DND-41 (cell line): ENCODE measurements at regions not wholly inside any gene's neighbourhood (a gene's known extent, or its start where the extent isn't known, plus 50 kb on each side); places are given as distances from the start of the nearest gene placed in this dataset.

ENCODE experiments used
- ATAC-seq: fragments of 200-7000 bp; cut with Tn5 transposase; 3 replicates; pipeline ENCODE4 v1.9.1; 2021; ENCODE audit warnings: low read depth; ENCODE audit not compliant: insufficient read depth
- DNase-seq: peaks from one replicate; pipeline ENCODE4 v3.0.0-alpha.2; 2020
- H2AFZ ChIP-seq: 2 replicates; pipeline ENCODE4 v1.6.0; 2012; ENCODE audit warnings: low read depth, low read length
- H3K27ac ChIP-seq: 2 replicates; pipeline ENCODE4 v1.5.1; 2012; ENCODE audit warnings: low read length, inconsistent platforms
- H3K27me3 ChIP-seq: fragments of 200-600 bp; sonication (generic); 2 replicates; pipeline ENCODE4 v1.6.0; 2012; ENCODE audit warnings: low read length, mild to moderate bottlenecking, inconsistent platforms; ENCODE audit not compliant: insufficient read depth, poor library complexity
- H3K36me3 ChIP-seq: 2 replicates; pipeline ENCODE4 v1.5.1; 2012; ENCODE audit warnings: low read length, inconsistent platforms; ENCODE audit not compliant: insufficient read depth
- H3K4me1 ChIP-seq: 2 replicates; pipeline ENCODE4 v1.5.1; 2012; ENCODE audit warnings: mild to moderate bottlenecking, low read length; ENCODE audit not compliant: insufficient read depth
- H3K4me2 ChIP-seq: 2 replicates; pipeline ENCODE4 v1.6.0; 2012; ENCODE audit warnings: mild to moderate bottlenecking, moderate library complexity, low read length, inconsistent platforms; ENCODE audit not compliant: insufficient read depth
- H3K4me3 ChIP-seq, 2 experiments: fragments of 200-600 bp in 1 of 2; shearing (Covaris generic) in 1 of 2; 2 replicates each; pipeline ENCODE4 v1.5.1; 2012 to 2016; ENCODE audit warnings: inconsistent platforms in 2 of 2, low read length in 2 of 2, mild to moderate bottlenecking in 2 of 2, low read depth in 1 of 2, moderate library complexity in 1 of 2
- H3K79me2 ChIP-seq: 2 replicates; pipeline ENCODE4 v1.6.0; 2012; ENCODE audit warnings: low read length, inconsistent platforms; ENCODE audit not compliant: insufficient read depth
- H3K9ac ChIP-seq: 2 replicates; pipeline ENCODE4 v1.6.0; 2012; ENCODE audit warnings: low read depth, mild to moderate bottlenecking, inconsistent platforms, low read length, moderate library complexity
- H3K9me3 ChIP-seq: 2 replicates; pipeline ENCODE4 v1.5.1; 2012; ENCODE audit warnings: low read length, moderate library complexity, mild to moderate bottlenecking, inconsistent platforms; ENCODE audit not compliant: insufficient read depth, severe bottlenecking
- H4K20me1 ChIP-seq: 2 replicates; pipeline ENCODE4 v1.6.0; 2012; ENCODE audit warnings: low read length; ENCODE audit not compliant: insufficient read depth
- CTCF ChIP-seq: IDR thresholded peaks from 2 replicates; pipeline ENCODE4 v1.5.1; 2012; ENCODE audit warnings: borderline replicate concordance, low read length, moderate library complexity, mild to moderate bottlenecking; ENCODE audit not compliant: poor library complexity, severe bottlenecking; ENCODE audit errors: extremely low read depth
- EZH2 ChIP-seq: IDR thresholded peaks from 3 replicates; pipeline ENCODE4 v1.6.1; 2012; ENCODE audit warnings: borderline replicate concordance, low read depth, mild to moderate bottlenecking, moderate library complexity, low read length, inconsistent platforms; ENCODE audit not compliant: severe bottlenecking

GRCh38 chr16:54506741-54507500, 220.3 kb upstream of the IRX3 start:
- Histone ChIP-seq H3K4me1 (no peaks in the 10 kb centered on the region), H3K9ac (no peak overlapping the region), H3K36me3 (no peaks in the 10 kb centered on the region), H3K4me3 (no peak overlapping the region), H3K27ac (no peak overlapping the region), H3K79me2 (no peaks in the 10 kb centered on the region), H3K4me2 (no peak overlapping the region), H2AFZ (no peak overlapping the region), H4K20me1 (no peaks in the 10 kb centered on the region), H3K27me3 (no peaks in the 10 kb centered on the region), H3K9me3 (no peaks in the 10 kb centered on the region)
- DNase-seq (no peak), ATAC-seq (no peak)
- TF ChIP-seq EZH2: no peak
- TF ChIP-seq CTCF: no peak

- no peak for TF ChIP-seq CTCF
- TF ChIP-seq EZH2: no peak
- no peaks in the 10 kb centered on the region for H4K20me1 ChIP-seq
- no peak overlapping the region for H3K9ac ChIP-seq
- H3K4me3 ChIP-seq: no peak overlapping the region
- no peak overlapping the region for H3K4me2 ChIP-seq
- no peaks in the 10 kb centered on the region for H3K9me3 ChIP-seq
- no peaks in the 10 kb centered on the region for H3K27me3 ChIP-seq
- no peak overlapping the region for H3K27ac ChIP-seq
- H3K36me3 ChIP-seq: no peaks in the 10 kb centered on the region
- ATAC-seq (no peak), DNase-seq (no peak)
- H3K79me2 ChIP-seq: no peaks in the 10 kb centered on the region
- H3K4me1 ChIP-seq: no peaks in the 10 kb centered on the region
- H2AFZ ChIP-seq: no peak overlapping the region
These were observed 219.6 kb upstream of the IRX3 start for GRCh38 chr16:54506214-54506580.

- H3K27ac ChIP-seq: no peak overlapping the region
- peak; percentile 27 for DNase-seq
- no peak for TF ChIP-seq EZH2
- no peak for TF ChIP-seq CTCF
- H3K79me2 ChIP-seq: no peaks in the 10 kb centered on the region
- no peaks in the 10 kb centered on the region for H4K20me1 ChIP-seq
- H3K9ac ChIP-seq: no peak overlapping the region
- H2AFZ ChIP-seq: no peak overlapping the region
- no peaks in the 10 kb centered on the region for H3K4me1 ChIP-seq
- H3K36me3 ChIP-seq: no peaks in the 10 kb centered on the region
- no peaks in the 10 kb centered on the region for H3K9me3 ChIP-seq
- H3K27me3 ChIP-seq: no peaks in the 10 kb centered on the region
- no peak overlapping the region for H3K4me3 ChIP-seq
- H3K4me2 ChIP-seq: no peak overlapping the region
- no peak for ATAC-seq
These were observed 219.1 kb upstream of the IRX3 start for GRCh38 chr16:54505549-54506213.
